ENCODE measurements at regions not wholly inside any gene's neighbourhood (a gene's known extent, or its start where the extent isn't known, plus 50 kb on each side); places are given as distances from the start of the nearest gene placed in this dataset.

DNA sequence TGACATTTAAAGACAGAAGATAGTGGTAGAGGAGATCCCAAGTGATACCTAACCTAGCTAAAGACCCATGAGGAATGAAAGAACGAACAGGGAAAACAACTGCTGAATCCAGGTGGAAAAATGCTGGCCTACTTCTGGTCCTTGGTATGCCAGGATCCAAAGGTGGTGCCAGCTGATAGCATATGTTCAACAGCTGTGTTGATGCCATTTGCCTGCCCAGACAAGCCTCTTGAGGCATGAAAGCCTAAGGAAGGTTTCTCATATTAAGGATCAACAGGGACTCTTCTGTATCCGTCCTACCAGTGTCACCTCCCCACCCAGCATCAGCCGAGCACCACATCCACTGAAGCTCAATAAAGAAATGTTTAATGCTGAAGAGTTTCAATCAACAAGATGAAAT, 225.7 kb upstream of the DMRT1 start:
- Histone ChIP-seq H3K4me3 (replicated peaks; ENCODE audit: low read depth, low read length) (no peak overlapping the region), H3K36me3 (ENCODE audit: control insufficient read depth, insufficient read depth, low read length) (no peaks in the 10 kb centered on the region), H3K27me3 (replicated peaks; ENCODE audit: control insufficient read depth, insufficient read depth, low read length) (no peaks in the 10 kb centered on the region)
- no peak for DNase-seq (ENCODE audit: extremely low read depth, insufficient read length)
- TF ChIP-seq, protein P1, sequence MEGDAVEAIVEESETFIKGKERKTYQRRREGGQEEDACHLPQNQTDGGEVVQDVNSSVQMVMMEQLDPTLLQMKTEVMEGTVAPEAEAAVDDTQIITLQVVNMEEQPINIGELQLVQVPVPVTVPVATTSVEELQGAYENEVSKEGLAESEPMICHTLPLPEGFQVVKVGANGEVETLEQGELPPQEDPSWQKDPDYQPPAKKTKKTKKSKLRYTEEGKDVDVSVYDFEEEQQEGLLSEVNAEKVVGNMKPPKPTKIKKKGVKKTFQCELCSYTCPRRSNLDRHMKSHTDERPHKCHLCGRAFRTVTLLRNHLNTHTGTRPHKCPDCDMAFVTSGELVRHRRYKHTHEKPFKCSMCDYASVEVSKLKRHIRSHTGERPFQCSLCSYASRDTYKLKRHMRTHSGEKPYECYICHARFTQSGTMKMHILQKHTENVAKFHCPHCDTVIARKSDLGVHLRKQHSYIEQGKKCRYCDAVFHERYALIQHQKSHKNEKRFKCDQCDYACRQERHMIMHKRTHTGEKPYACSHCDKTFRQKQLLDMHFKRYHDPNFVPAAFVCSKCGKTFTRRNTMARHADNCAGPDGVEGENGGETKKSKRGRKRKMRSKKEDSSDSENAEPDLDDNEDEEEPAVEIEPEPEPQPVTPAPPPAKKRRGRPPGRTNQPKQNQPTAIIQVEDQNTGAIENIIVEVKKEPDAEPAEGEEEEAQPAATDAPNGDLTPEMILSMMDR (IDR thresholded peaks at IDR 0.05; ENCODE audit: insufficient read depth, low read length, poor library complexity, severe bottlenecking): no peak

DNA sequence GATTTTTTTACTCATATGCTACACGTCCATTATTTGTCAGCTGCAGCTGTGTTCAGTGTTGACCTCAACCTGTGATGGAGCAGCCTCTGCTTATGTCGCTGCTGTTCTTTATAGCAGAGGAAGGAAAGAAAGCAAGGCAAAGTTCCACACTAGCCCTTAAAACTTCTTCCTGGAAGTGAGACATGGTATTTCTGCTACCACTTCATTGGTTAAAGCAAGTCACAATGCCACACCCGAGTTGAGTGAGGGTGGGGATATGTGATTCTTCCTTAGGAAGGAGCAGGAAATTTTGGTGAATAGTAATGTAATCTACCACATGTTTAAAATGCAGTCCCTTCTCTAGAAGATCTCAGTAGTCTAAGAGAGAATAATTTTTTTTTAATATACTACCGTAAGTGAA, 224.8 kb upstream of the DMRT1 start:
- DNase-seq (ENCODE audit: extremely low read depth, insufficient read length): no peak
- TF ChIP-seq, protein P1 (IDR thresholded peaks at IDR 0.05; ENCODE audit: insufficient read depth, low read length, poor library complexity, severe bottlenecking): no peak
- no peaks in the 10 kb centered on the region for H3K27me3 ChIP-seq (replicated peaks; ENCODE audit: control insufficient read depth, insufficient read depth, low read length)

DNA sequence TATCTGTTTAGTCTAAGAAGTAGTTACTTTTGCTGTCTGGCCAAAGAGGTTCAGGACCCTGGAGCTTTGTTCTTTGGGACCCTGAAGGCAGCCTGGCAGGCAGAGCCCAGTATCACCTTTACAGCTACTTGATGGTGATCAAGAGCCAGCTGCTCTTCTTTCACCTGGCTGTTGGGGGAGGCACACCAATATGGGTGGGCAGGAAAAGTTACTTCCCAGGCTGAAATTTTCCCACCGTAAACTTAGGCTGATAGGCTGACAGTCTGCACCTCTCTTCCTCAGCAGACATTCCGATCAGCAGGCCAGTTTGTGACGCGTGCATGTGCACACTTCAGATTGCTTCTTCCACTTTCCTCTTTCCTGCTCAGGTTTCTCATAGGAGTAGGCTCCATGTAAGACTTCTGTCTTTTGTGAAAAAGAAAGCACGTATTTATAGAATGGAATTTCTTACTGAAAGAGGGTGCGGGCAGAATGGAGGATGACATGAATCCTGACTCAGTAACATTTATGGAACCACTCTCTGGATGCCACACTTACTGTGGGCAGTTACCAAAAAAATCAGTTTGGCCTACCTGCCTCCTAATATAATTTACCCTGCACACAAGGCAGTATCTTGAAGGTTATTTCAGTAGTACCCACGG, 223.9 kb upstream of the DMRT1 start:
- Histone ChIP-seq H3K27me3 (replicated peaks; ENCODE audit: control insufficient read depth, insufficient read depth, low read length) (no peaks in the 10 kb centered on the region), H3K36me3 (ENCODE audit: control insufficient read depth, insufficient read depth, low read length) (no peaks in the 10 kb centered on the region), H3K4me3 (replicated peaks; ENCODE audit: low read depth, low read length) (no peak overlapping the region)
- no peak for DNase-seq (ENCODE audit: extremely low read depth, insufficient read length)
- TF ChIP-seq, protein P1 (IDR thresholded peaks at IDR 0.05; ENCODE audit: insufficient read depth, low read length, poor library complexity, severe bottlenecking): no peak

More for the DNA sequence above, 224.8 kb upstream of the DMRT1 start:
- H3K4me3 ChIP-seq (replicated peaks; ENCODE audit: low read depth, low read length): no peak overlapping the region
- H3K36me3 ChIP-seq (ENCODE audit: control insufficient read depth, insufficient read depth, low read length): no peaks in the 10 kb centered on the region

DNA sequence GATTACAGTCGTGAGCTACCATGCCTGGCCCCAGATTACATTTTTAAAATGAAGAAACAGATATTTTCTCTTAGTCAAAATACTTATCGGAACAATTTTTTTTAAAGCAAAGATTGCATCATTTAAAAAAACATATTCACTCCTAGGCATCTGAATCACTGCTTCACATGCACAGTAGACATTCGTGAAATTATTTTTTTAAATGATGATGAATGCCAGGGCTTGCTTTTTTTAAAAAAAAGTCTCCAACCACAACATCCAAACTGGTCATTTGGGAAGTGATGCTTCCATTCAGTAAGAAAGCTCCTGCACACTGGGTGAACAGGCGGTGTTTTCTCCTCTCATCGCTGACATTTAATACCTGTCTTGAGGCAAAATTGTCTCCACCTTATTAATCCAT, 223.0 kb upstream of the DMRT1 start:
- TF ChIP-seq, protein P1 (IDR thresholded peaks at IDR 0.05; ENCODE audit: insufficient read depth, low read length, poor library complexity, severe bottlenecking): no peak
- no peak for DNase-seq (ENCODE audit: extremely low read depth, insufficient read length)
- H3K27me3 ChIP-seq (replicated peaks; ENCODE audit: control insufficient read depth, insufficient read depth, low read length): no peaks in the 10 kb centered on the region
- H3K36me3 ChIP-seq (ENCODE audit: control insufficient read depth, insufficient read depth, low read length): no peaks in the 10 kb centered on the region
- no peak overlapping the region for H3K4me3 ChIP-seq (replicated peaks; ENCODE audit: low read depth, low read length)

DNA sequence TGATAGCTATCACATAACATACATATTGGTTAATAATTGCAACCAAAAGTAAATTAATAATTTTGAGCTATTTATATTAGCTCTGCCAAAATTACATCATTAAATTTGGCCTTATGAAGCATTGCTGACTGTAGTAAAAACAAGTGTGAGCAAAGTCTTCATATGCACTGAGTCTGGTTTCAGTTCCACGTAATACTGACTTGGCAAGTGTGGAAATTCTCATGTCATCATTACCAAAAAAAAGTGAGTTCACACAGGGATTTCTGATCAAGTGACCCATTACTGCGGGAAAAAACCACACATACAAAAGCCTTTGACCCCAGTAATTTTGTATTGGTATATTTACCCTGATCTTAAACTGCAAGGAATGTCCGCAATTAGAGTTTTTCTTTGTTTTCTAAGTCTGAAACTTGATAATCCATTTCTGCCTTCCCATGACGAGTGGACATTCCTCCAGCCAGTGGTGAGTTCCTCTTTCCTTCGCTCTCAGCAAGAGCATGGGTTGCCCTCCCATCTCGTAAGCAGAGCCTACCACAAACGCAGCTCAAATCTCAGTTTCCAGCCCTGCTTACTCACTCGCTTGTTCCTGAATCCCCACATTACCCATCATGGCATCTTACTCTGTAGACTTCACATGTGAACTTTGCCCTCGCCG, 220.2 kb upstream of the DMRT1 start:
- H3K36me3 ChIP-seq (ENCODE audit: control insufficient read depth, insufficient read depth, low read length): no peaks in the 10 kb centered on the region
- H3K27me3 ChIP-seq (replicated peaks; ENCODE audit: control insufficient read depth, insufficient read depth, low read length): no peaks in the 10 kb centered on the region
- DNase-seq (ENCODE audit: extremely low read depth, insufficient read length): no peak
- no peak overlapping the region for H3K4me3 ChIP-seq (replicated peaks; ENCODE audit: low read depth, low read length)
- TF ChIP-seq, protein P1 (IDR thresholded peaks at IDR 0.05; ENCODE audit: insufficient read depth, low read length, poor library complexity, severe bottlenecking): no peak
